M059J (cell line): ENCODE measurements at regions not wholly inside any gene's neighbourhood (a gene's known extent, or its start where the extent isn't known, plus 50 kb on each side); places are given as distances from the start of the nearest gene placed in this dataset.
A peak's percentile ranks its signal among the peaks of the same experiment; 100 is the strongest.

Experiments
- DNase-seq: peaks from one replicate; pipeline ENCODE4 v3.0.0-alpha.2; 2012; ENCODE audit warnings: low read depth

DNA sequence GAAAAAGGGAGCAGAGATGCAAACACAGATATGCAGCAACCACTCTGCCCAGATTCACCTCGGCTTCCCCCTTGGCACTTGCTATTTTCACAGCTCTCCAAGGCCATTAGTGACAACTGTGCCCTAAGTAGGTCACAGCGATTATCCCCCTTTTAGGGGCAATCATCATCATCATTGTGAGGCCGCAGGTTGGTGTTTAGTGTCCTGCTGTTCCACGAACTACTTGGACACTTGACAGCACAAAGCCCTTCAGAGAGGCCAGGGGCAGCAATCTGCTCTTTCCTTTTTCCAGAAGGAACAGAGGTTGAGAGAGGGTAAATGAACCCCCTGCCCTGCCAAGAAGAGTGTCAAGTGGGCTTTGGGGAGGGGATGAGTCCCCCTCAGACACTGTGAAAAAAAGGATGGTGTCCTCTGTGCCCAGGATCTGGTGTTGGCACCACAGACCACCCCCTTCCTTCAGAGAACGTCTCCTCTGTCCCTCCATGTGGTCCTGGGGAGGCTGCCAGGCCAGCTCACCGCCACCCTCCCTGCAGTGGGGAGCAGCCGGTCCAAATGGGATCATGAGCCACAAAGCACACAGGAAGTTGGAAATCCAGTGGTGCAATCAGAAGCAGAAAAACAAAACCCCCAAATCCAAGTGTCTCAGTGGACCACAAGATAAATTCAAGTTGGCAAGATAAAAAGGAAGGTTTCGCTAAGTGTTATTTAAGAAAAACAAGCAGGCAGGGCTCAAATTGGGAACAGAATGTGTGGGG lies 78.4 kb upstream of the MED9 start:
- peak; percentile 25 for DNase-seq

DNA sequence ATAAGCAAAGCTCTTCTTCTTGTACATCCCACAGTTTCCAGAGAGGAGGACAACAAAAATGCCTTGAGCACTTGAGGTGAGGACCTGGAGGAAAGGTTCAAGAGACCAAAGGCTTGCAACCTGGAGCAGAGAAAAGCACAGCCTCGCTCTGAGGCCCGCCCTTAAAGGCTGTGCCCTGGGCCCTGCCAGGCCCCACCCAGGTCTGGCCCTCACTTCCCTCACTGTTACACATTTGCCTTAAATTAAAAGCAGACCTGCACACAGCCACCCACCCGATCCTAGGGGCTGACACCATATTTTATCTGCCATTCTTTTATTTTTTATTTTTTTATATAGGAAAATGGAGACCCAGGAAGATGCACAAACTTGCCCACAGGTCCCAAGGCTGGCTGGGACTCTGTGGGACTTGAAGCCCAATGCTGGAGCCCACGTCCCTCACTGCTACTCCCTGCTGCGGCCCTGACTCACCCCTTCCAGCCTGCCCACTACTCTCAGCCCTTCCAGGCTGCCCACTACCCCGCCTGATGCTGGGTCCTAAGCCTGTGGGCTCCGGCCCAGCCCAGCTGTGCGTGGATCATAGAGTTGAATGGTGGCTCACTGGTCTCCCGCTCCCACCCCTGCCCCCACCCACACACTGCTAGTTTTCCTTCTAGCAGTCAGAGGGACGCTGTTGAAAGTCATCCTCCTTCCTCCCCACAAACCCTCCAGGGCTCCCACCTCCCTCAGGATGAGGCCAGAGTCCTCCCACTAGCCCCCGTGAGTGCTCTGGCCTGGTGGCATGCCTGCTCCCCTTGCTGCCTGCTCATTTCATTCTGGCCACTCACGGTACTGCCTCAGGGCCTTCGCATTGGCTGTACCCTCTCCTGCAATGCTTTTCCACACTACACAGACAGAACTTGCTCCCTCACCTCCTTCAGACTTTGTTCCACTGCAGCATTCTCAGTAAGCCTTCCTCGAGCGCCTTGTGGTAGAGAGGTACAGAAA lies 77.6 kb upstream of the MED9 start:
- no peak for DNase-seq

DNA sequence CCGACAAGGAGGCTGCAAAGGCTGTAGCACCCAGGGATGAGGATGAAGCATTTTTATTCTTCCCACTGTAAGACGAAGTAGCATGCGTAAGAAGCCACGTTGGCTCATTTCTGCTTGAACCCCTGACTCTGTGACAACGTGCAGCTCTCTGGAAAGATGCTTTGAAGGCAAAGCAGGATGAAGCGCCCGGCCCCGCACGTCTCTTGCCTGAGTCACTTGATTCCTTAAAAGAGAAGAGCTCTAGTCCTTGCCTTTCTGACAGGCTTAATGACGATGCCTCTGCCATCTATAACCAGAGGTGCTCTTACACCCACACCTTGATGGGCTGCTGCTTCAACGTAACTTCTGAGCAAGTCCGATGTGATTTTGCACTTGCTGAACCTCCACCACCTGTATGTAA lies 76.7 kb upstream of the MED9 start:
- DNase-seq: no peak

GRCh38 chr17:17400566-17401184 lies 76.1 kb upstream of the MED9 start:
- DNase-seq: no peak

DNA sequence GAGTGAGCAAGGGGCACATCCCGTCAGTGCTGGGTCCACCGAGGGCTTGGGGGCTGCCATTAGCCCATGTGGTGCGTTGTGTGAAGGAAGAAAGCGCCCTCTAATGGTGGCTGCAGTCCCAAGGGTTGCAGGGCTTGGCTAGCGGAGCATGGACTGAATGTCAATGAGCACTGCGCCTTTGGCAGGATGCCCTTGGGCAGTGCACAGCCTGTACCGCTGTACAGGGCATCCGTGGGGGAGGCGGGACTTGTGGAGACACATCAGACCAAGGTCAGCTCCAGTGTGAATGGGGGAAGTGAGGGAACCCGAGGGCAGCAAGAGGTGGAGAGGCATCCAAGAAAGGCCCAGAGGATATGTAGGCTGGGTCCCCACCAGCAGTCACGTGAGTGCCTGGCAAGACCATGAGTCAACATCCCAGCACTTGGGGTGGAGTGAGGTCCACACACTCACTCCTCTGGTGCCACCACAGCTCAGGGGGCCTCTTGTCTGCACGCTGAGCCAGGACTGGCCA lies 75.5 kb upstream of the MED9 start:
- peak; percentile 88 for DNase-seq

DNA sequence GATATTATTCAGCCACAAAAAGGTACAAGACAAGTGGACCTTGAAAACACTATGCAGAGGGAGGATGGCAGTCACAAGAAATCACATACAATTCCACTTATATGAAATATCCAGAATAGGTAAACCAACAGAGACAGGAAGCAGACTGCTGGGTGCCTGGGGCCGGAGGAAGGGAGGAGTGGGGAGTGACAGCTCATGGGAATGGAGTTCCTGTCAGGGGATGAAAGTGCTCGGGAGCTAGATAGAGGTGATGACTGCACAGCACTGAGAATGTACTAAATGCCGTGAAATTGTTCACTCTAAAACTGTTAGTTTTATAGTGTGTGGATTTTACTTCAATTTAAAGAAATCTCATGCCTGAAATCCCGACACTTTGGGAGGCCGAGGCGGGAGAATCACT lies 74.2 kb upstream of the MED9 start:
- peak; percentile 64 for DNase-seq

DNA sequence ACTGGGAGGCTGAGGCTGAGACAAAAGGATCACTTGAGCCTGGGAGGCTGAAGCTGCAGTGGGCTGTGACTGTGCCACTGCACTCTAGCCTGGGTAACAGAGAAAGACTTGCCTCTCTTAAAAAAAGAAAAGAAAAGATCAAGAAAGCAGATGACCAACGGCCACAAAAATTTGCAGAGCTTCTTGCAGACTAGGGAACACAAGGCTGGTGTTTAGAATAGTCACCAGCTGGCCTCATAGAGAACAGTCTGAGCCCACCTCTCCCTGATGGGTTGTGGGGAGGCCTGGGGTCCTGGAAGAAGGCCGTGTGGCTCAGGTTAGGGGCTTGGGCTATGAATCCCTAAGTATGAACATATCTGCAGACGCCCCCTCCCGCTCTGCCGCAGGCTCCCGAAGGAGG lies 73.7 kb upstream of the MED9 start:
- DNase-seq: no peak

GRCh38 chr17:17403899-17404576 lies 72.8 kb upstream of the MED9 start:
- DNase-seq: no peak

DNA sequence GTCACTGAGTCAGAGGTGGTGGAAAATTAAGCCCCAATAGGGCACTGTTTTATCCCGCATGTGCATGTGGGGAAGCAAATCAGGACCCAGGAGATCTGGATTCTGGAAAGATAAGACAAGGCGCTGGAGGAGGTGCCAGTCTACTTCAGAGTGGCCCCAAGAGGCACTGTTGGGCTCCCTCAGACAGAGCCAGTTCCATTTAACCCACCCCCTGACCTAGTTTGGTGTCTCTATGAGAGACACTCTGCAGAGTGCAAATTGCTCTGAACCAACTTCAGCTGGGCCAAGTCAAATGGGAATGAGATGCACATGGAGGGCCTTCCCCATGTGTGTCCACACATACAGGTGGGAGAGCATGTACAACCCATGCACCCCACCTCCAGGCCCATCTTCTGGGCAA lies 71.1 kb upstream of the MED9 start:
- DNase-seq: no peak

DNA sequence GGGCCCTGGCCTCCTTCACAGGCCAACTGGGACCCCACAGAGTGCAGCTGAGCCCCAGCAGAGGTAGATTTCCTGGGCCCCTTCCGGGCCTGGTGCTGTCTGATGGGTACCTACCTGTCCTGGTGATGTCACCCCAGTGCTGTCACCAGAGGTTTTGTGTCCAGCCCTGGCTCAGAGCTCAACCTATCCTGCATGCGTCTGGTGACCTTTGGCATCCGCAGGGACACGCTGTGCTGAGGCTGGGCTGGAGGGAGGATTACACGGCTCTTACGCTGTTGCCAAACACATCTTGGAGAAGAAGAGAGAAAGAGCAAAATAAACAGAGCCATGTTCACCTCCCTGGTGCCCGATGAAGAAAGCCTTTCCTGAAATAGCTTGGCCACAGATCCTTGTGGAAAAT lies 70.6 kb upstream of the MED9 start:
- no peak for DNase-seq

- peak; percentile 64 for DNase-seq
Measured at GRCh38 chr17:17408236-17408794, 68.5 kb upstream of the MED9 start.

DNA sequence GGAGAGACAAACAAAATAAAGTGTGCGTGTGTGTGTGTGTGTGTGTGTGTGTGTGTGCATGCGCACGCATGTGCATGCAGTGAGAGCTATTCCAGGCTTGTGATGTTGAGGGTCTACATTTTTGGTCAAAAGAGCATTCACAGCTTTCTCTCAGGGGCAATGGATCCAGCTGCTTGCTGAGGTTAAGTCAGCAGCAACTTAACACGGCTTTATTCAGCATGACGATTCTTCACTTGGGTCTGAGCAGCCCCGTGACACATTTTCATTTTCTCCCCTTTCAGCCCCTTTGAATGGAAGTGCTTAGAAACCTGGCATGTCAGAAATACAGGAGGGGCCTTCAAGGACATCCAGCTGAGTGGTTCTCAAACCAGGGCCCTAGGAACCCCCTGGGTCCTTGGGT lies 66.4 kb upstream of the MED9 start:
- DNase-seq: no peak

- DNase-seq: peak; percentile 88
Measured at GRCh38 chr17:17411692-17412091, 65.1 kb upstream of the MED9 start.

DNA sequence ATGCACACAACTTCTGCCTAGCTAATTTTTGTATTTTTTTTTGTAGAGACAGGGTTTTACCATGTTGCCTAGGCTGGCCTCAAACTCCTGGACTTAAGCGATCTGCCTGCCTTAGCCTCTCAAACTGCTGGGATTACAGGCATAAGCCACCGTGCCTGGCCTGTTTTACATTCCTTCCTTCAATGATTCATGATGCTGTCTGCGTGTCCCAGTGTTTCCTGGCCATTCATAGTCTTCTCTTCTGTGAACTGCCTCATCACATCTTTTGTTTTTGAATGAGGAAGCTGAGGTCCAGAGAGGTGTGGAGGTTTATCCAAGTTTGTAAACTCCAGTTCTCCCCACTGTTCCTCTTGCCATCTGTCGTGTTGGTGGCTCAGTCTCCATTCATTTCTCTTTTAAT lies 64.5 kb upstream of the MED9 start:
- DNase-seq: peak; percentile 90

- peak; percentile 41 for DNase-seq
Measured at GRCh38 chr17:17413215-17413792, 63.5 kb upstream of the MED9 start.

DNA sequence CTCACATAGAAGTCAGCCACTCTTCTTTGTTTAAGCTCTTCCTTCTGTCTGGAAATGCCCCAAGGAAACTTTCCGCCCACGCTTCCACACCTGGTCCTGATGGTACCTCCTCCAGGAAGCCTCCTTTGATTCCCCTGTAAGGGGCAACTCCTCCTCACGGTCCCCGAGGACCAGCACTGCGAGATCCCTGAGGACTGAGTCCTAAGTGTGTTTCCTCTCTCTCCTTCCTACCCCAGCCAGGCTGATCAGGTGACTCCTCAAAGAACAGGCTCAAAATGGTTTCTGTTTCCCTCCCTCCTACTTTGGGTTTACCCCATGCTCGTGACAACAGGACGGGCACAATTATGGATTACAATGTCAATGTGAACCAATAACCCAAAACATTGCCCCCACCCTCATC lies 63.0 kb upstream of the MED9 start:
- DNase-seq: peak; percentile 62

DNA sequence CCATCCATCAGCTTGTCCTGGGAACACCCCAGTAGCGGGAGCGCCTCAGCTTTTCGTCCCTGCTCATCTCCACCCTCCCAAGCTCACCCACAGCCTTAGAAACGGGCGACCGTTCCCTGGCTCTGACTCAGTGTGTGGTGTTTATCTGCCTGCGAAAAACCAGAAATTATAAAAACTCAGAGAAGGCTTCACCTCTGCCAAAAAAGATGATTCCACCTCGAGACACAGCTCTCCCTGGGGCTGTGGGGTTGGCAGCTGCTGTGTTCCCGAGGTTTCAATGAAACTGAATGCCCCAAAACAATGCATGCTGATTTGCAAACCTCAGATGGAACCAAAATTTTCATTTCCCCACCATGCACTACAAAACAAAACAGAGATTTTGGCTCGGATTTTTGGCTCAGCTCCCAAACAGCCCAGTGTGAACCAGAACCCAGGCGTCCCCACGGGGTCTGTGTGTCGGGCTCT lies 62.4 kb upstream of the MED9 start:
- peak; percentile 84 for DNase-seq

DNA sequence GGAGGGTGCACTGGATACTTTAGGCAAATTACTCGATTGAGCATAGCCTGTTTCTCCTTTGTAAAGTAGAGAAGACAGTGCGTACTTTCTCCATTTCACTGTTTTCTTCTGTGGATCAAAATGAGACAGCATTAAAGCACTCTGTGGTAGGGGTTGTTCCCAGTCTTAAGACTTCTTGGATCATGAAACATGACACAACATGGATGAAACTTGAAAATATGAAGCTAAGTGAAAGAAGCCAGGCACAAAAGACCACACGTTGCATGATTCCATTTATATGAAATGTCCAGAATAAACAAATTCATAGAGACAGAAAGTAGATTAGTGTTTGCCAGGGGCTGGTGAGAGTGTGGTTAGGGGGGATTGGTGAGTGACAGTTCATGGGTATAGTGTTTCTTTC lies 61.8 kb upstream of the MED9 start:
- DNase-seq: no peak

DNA sequence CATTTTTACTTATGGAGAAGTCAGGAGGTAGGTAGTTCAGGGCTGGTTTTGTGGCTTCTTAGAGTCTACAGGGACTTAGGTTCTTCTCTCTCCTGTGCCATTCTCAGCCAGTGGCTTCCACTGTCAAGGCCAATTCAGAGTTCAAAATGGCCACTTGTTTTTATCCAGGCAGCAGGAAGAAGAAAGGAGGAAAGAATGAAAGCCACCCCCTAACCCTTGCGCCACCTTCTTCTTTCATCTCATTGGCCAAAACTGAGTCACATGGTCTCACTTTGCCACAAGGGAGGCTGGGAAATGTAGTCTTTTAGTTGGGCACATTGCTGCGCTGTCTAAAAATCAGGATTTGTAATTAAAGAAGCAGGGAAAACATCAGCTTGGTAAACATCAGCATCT lies 60.8 kb upstream of the MED9 start:
- DNase-seq: peak; percentile 79

- DNase-seq: peak; percentile 88
Measured at GRCh38 chr17:17416400-17417360, 60.1 kb upstream of the MED9 start.
